ENCODE measurements at regions not wholly inside any gene's neighbourhood (a gene's known extent, or its start where the extent isn't known, plus 50 kb on each side); places are given as distances from the start of the nearest gene placed in this dataset.

- TF ChIP-seq CTCF (IDR thresholded peaks at IDR 0.05) (no peak), POLR2A (IDR thresholded peaks at IDR 0.05) (no peak)
Observed at GRCh38 chr3:163364717-163365116, 1713.6 kb downstream of the SI start.
